A172 (cell line): ENCODE measurements at regions not wholly inside any gene's neighbourhood (a gene's known extent, or its start where the extent isn't known, plus 50 kb on each side); places are given as distances from the start of the nearest gene placed in this dataset.

ENCODE experiments used
- DNase-seq: peaks from one replicate; pipeline ENCODE4 v3.0.0-alpha.2; 2015; ENCODE audit warnings: low spot score

DNA sequence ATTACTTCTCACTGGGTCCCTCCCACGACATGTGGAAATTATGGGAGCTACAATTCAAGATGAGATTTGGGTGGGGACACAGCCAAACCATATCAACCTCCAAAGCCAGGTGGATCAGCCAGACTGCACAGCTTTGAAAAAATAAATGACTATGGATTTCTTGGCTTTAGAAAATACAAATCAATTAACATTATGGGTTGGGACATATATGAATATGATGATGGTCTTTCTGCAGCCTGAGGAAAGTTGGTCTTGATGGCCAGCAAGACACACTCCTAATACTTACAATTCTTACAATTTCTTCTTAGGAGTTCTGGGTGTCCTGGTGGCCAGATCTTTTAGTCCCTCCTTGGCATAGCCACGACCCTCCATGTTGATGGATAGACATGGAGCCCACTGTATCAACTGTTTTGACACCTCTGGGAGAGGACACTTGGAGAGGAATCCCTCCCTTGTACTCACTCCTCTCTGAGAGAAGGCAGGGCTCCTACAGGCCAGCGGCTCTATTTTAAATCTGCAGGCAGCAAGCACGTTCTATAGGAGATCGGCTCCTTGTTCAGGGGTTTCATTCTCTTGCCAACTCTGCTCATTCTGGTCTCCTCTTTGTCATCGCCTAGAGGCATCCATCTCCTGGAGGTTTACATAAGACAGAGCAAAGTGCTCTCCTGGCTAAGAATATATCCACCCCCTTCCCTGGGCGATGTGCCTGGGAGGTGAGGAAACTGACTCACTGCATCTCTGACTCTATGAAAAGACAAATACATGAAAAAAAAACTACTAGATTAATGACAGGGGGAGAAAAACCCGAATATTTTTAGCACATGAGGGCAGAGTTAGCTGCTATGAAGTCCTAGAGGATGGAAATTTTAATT, 145.9 kb downstream of the CARTPT start:
- peak; percentile 67 for DNase-seq

GRCh38 chr5:71865665-71866320, 146.7 kb downstream of the CARTPT start:
- DNase-seq = no peak

- DNase-seq = no peak
These were observed 153.3 kb downstream of the CARTPT start for GRCh38 chr5:71872311-71872864.

DNA sequence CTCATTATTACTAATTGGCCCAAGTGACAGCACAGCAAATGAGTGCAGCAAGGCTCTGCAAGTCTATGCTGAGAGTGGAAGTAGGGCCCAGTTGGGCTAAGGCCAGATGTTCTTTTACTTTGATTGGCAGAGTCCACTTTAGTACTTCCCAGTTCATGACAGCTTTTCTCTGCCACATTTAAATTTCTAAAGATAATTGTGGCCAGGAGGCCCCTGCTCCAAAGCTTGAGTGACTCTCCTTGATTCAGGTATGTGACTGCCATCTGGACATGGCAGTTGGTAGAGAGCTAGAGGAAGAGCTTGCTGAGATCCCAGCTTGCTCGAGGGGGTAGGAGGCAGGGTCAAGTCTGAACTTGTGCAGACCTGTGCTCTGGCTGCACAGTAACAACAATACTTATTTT, 154.1 kb downstream of the CARTPT start:
- no peak for DNase-seq

DNA sequence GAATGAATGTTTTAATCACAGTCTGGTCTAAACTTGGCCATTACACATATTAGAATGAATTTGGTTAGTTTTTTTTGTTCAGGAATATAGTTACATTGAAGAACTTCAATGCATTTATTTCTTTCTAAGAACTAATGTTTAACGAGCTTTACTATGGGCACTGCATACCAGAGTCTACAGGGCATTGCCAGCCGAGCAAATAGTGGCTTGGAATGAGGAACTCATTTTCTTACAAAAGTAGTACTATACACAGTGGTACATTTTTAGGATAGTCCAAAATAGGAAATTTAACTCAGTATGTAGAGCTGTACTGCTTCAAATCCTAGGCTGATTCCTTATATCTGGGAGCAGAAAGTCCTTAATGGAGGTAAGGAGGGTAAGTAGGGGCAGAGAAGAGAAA, 155.4 kb downstream of the CARTPT start:
- no peak for DNase-seq

- DNase-seq = no peak
These were observed 158.4 kb downstream of the CARTPT start for GRCh38 chr5:71877511-71877910.

DNA sequence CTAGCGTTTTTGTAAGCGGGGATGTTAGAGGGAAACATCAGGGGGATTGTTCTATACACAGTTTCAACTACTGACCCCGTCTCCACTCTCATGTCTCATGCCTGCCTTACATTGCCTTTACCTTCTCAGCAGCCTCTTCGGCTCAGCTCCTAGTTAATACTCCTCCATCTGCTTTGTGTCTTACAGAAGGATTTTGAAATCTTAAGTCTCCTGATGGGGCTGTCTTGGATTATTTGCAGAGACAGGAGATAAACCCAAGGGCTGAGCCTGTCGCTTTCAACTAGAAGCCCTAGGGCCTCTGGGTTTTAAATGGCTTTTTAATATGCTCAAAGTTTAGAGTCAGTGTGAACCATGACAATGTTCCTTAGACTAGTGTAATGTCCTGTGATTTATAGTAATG, 161.5 kb downstream of the CARTPT start:
- no peak for DNase-seq

DNA sequence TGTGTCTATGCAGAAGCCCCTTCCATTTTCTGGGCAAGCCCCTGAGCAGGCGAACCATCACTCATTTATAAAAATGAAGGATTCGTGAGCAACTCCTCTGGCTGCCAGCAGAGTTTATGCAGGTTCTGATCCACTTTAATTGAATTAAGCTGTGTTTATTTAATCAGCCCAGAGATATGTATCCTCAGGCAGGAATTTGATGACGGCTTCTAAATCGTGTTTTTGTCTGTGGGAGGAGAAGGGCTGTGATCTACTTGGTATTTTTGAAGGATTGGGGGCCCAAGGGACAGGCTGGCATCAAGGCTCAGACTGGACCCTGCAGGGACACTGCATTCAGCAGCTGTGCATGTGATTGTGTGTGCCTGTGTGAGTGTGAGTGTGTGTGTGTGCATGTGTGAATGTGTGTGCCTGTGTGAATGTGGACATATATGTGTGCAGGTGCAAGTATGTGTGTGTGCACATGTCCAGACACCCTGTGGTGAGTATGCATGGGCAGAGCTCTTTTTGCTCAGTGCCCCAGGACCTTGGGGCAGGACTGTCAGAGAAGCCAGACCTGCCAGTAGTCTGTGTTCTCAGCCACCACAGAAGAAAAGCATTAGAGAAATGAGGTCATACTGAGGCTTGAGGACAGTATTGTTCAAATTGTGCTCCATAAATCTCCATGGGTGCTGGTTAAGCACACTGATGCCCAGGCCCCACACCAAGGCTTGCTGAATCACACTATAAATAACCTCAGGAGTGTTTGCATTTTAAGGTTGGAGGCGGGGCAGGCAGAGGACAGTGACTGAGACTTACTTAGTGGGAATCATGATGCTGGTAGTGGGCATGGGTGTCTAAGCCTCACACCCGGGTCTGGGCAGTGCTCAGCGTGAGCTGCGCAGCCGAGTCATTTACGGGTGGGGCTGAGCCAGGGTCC, 164.0 kb downstream of the CARTPT start:
- peak; percentile 76 for DNase-seq

DNA sequence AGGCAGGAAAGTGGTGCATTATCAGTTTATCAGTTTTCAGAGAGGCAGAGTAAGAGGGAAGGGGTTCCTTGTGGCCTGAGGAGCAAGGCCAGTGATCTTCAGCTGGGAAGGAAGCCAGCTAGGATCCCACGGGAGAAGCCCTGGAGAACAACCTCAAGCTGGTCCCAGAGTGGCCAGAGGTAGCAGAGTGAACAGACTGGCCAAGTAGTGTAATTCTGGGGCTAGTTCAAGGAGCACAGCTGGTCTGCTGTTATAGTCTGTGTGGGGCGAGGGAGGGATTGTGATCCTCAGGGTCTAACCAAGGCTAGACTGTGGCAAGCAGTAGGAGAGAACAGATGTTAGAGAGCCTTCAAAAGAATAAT, 164.6 kb downstream of the CARTPT start:
- no peak for DNase-seq

GRCh38 chr5:71884926-71885325, 165.9 kb downstream of the CARTPT start:
- DNase-seq = no peak

- DNase-seq = no peak
These were observed 167.3 kb downstream of the CARTPT start for GRCh38 chr5:71886406-71886805.

GRCh38 chr5:71887680-71888079, 168.6 kb downstream of the CARTPT start:
- DNase-seq = peak; percentile 94

GRCh38 chr5:71891406-71891805, 172.3 kb downstream of the CARTPT start:
- no peak for DNase-seq

- peak; percentile 40 for DNase-seq
These were observed 172.8 kb downstream of the CARTPT start for GRCh38 chr5:71891856-71892255.

- no peak for DNase-seq
These were observed 173.7 kb downstream of the CARTPT start for GRCh38 chr5:71892641-71893365.

DNA sequence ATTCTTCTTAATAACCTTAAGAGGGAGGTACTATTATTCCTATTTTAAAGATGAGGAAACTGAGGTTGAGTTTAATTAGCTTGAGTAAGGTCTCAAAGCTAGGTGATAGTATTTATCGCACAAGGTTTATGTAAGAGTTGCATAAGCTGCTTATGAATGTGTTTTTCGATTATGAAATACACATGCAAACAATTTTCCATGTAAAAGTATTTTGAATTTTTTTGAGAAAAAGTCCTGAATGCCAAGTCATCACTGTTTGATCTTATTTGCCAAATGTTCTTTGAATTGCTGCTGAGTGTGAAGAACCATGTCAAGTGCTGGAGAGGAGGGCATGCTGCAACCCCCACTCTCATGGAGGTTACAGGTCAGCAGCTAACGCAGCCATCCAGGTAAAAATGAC, 174.4 kb downstream of the CARTPT start:
- no peak for DNase-seq

GRCh38 chr5:71894091-71894490, 175.0 kb downstream of the CARTPT start:
- no peak for DNase-seq

GRCh38 chr5:71895546-71895945, 176.5 kb downstream of the CARTPT start:
- no peak for DNase-seq

DNA sequence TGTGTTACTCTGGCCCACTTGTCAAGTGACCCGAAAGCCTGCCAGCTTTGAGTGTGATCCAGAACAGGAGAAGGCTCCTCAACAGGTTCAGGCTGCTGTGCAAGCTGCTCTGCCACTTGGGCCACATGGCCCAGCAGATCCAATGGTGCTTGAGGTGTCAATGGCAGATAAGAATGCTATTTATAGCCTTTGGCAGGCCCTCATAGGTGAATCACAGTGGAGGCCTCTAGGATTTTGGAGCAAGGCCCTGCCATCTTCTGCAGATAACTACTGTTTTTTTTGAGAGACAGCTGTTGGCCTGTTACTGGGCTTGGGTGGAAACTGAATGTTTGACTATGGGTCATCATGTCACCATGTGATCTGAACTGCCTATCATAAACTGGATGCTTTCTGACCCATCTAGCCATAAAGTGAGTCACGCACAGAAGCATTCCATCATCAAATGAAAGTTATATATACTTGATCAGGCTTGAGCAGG, 180.8 kb downstream of the CARTPT start:
- DNase-seq = peak; percentile 72

- no peak for DNase-seq
These were observed 184.7 kb downstream of the CARTPT start for GRCh38 chr5:71903808-71904207.

GRCh38 chr5:71904852-71905251, 185.8 kb downstream of the CARTPT start:
- no peak for DNase-seq
